ENCODE measurements at regions not wholly inside any gene's neighbourhood (a gene's known extent, or its start where the extent isn't known, plus 50 kb on each side); places are given as distances from the start of the nearest gene placed in this dataset.

GRCh38 chr1:219560856-219561255, 52.0 kb downstream of the ZC3H11B start:
- H3K9me3 ChIP-seq (ENCODE audit: control insufficient read depth, insufficient read depth, low read depth, low read length): no peaks in the 10 kb centered on the region
- H3K36me3 ChIP-seq (ENCODE audit: control insufficient read depth, insufficient read depth, low read length): no peaks in the 10 kb centered on the region
- TF ChIP-seq EZH2 (IDR thresholded peaks at IDR 0.05; ENCODE audit: low read length, missing control alignments) (no peak), CTCF (conservative IDR thresholded peaks at IDR 0.05 in 1 of 2, IDR thresholded peaks at IDR 0.05 in 1 of 2; ENCODE audit: low read depth in 1 of 2, low read length in 2 of 2) (no peak)

GRCh38 chr1:219559899-219560298, 53.0 kb downstream of the ZC3H11B start:
- no peaks in the 10 kb centered on the region for H3K27me3 ChIP-seq (ENCODE audit: control insufficient read depth, insufficient read depth, low read length)
- H3K4me2 ChIP-seq (ENCODE audit: extremely low read depth, insufficient read depth, low read length): no peak overlapping the region
- H2AFZ ChIP-seq (ENCODE audit: low read length): no peak overlapping the region
- DNase-seq (ENCODE audit: low read depth in 2 of 2): no peak
- no peaks in the 10 kb centered on the region for H4K20me1 ChIP-seq (ENCODE audit: control insufficient read depth, extremely low read depth, insufficient read depth, low read length)
- TF ChIP-seq CTCF (conservative IDR thresholded peaks at IDR 0.05 in 1 of 2, IDR thresholded peaks at IDR 0.05 in 1 of 2; ENCODE audit: low read depth in 1 of 2, low read length in 2 of 2): no peak
- no peak for TF ChIP-seq EZH2 (IDR thresholded peaks at IDR 0.05; ENCODE audit: low read length, missing control alignments)
- H3K36me3 ChIP-seq (ENCODE audit: control insufficient read depth, insufficient read depth, low read length): no peaks in the 10 kb centered on the region
- H3K4me3 ChIP-seq (replicated peaks in 1 of 4; ENCODE audit: control extremely low read depth in 1 of 4, insufficient read depth in 1 of 4, low read depth in 3 of 4, low read length in 4 of 4): no peak overlapping the region
- H3K27ac ChIP-seq (ENCODE audit: insufficient read depth, low read length): no peak overlapping the region
- no peaks in the 10 kb centered on the region for H3K9me3 ChIP-seq (ENCODE audit: control insufficient read depth, insufficient read depth, low read depth, low read length)
- H3K4me1 ChIP-seq (ENCODE audit: control insufficient read depth, extremely low read depth, insufficient read depth, low read length): no peaks in the 10 kb centered on the region
- no peaks in the 10 kb centered on the region for H3K79me2 ChIP-seq (ENCODE audit: control insufficient read depth, insufficient read depth, low read length)
- no peak overlapping the region for H3K9ac ChIP-seq (ENCODE audit: insufficient read depth, low read length)

More at GRCh38 chr1:219560856-219561255, 52.0 kb downstream of the ZC3H11B start:
- Histone ChIP-seq H3K9ac (ENCODE audit: insufficient read depth, low read length) (no peak overlapping the region), H3K4me3 (replicated peaks in 1 of 4; ENCODE audit: control extremely low read depth in 1 of 4, insufficient read depth in 1 of 4, low read depth in 3 of 4, low read length in 4 of 4) (no peak overlapping the region), H2AFZ (ENCODE audit: low read length) (no peak overlapping the region), H3K79me2 (ENCODE audit: control insufficient read depth, insufficient read depth, low read length) (no peaks in the 10 kb centered on the region), H3K4me2 (ENCODE audit: extremely low read depth, insufficient read depth, low read length) (no peak overlapping the region), H3K27me3 (ENCODE audit: control insufficient read depth, insufficient read depth, low read length) (no peaks in the 10 kb centered on the region), H3K4me1 (ENCODE audit: control insufficient read depth, extremely low read depth, insufficient read depth, low read length) (no peaks in the 10 kb centered on the region), H4K20me1 (ENCODE audit: control insufficient read depth, extremely low read depth, insufficient read depth, low read length) (no peaks in the 10 kb centered on the region), H3K27ac (ENCODE audit: insufficient read depth, low read length) (no peak overlapping the region)
- DNase-seq (ENCODE audit: low read depth in 2 of 2): no peak

GRCh38 chr1:219555806-219556205, 57.1 kb downstream of the ZC3H11B start:
- H2AFZ ChIP-seq (ENCODE audit: low read length): no peak overlapping the region
- DNase-seq (ENCODE audit: low read depth in 2 of 2): peak; percentile 81 to 85

More at GRCh38 chr1:219555806-219556205, 57.1 kb downstream of the ZC3H11B start:
- Histone ChIP-seq H3K4me3 (replicated peaks in 1 of 4; ENCODE audit: control extremely low read depth in 1 of 4, insufficient read depth in 1 of 4, low read depth in 3 of 4, low read length in 4 of 4) (no peak overlapping the region), H3K27me3 (ENCODE audit: control insufficient read depth, insufficient read depth, low read length) (no peaks in the 10 kb centered on the region), H3K9ac (ENCODE audit: insufficient read depth, low read length) (no peak overlapping the region), H3K79me2 (ENCODE audit: control insufficient read depth, insufficient read depth, low read length) (no peaks in the 10 kb centered on the region), H3K36me3 (ENCODE audit: control insufficient read depth, insufficient read depth, low read length) (no peaks in the 10 kb centered on the region), H4K20me1 (ENCODE audit: control insufficient read depth, extremely low read depth, insufficient read depth, low read length) (no peaks in the 10 kb centered on the region), H3K9me3 (ENCODE audit: control insufficient read depth, insufficient read depth, low read depth, low read length) (no peaks in the 10 kb centered on the region), H3K4me2 (ENCODE audit: extremely low read depth, insufficient read depth, low read length) (no peak overlapping the region), H3K27ac (ENCODE audit: insufficient read depth, low read length) (no peak overlapping the region), H3K4me1 (ENCODE audit: control insufficient read depth, extremely low read depth, insufficient read depth, low read length) (no peaks in the 10 kb centered on the region)
- no peak for TF ChIP-seq CTCF (conservative IDR thresholded peaks at IDR 0.05 in 1 of 2, IDR thresholded peaks at IDR 0.05 in 1 of 2; ENCODE audit: low read depth in 1 of 2, low read length in 2 of 2)
